DND-41 (cell line): ENCODE measurements at regions not wholly inside any gene's neighbourhood (a gene's known extent, or its start where the extent isn't known, plus 50 kb on each side); places are given as distances from the start of the nearest gene placed in this dataset.

Experiments used
- ATAC-seq: fragments of 200-7000 bp; cut with Tn5 transposase; 3 replicates; pipeline ENCODE4 v1.9.1; 2021; ENCODE audit warnings: low read depth; ENCODE audit not compliant: insufficient read depth
- DNase-seq: peaks from one replicate; pipeline ENCODE4 v3.0.0-alpha.2; 2020
- H2AFZ ChIP-seq: 2 replicates; pipeline ENCODE4 v1.6.0; 2012; ENCODE audit warnings: low read depth, low read length
- H3K27ac ChIP-seq: 2 replicates; pipeline ENCODE4 v1.5.1; 2012; ENCODE audit warnings: low read length, inconsistent platforms
- H3K27me3 ChIP-seq: fragments of 200-600 bp; sonication (generic); 2 replicates; pipeline ENCODE4 v1.6.0; 2012; ENCODE audit warnings: low read length, mild to moderate bottlenecking, inconsistent platforms; ENCODE audit not compliant: insufficient read depth, poor library complexity
- H3K36me3 ChIP-seq: 2 replicates; pipeline ENCODE4 v1.5.1; 2012; ENCODE audit warnings: low read length, inconsistent platforms; ENCODE audit not compliant: insufficient read depth
- H3K4me1 ChIP-seq: 2 replicates; pipeline ENCODE4 v1.5.1; 2012; ENCODE audit warnings: mild to moderate bottlenecking, low read length; ENCODE audit not compliant: insufficient read depth
- H3K4me2 ChIP-seq: 2 replicates; pipeline ENCODE4 v1.6.0; 2012; ENCODE audit warnings: mild to moderate bottlenecking, moderate library complexity, low read length, inconsistent platforms; ENCODE audit not compliant: insufficient read depth
- H3K4me3 ChIP-seq, 2 experiments: fragments of 200-600 bp in 1 of 2; shearing (Covaris generic) in 1 of 2; 2 replicates each; pipeline ENCODE4 v1.5.1; 2012 to 2016; ENCODE audit warnings: inconsistent platforms in 2 of 2, low read length in 2 of 2, mild to moderate bottlenecking in 2 of 2, low read depth in 1 of 2, moderate library complexity in 1 of 2
- H3K79me2 ChIP-seq: 2 replicates; pipeline ENCODE4 v1.6.0; 2012; ENCODE audit warnings: low read length, inconsistent platforms; ENCODE audit not compliant: insufficient read depth
- H3K9ac ChIP-seq: 2 replicates; pipeline ENCODE4 v1.6.0; 2012; ENCODE audit warnings: low read depth, mild to moderate bottlenecking, inconsistent platforms, low read length, moderate library complexity
- H3K9me3 ChIP-seq: 2 replicates; pipeline ENCODE4 v1.5.1; 2012; ENCODE audit warnings: low read length, moderate library complexity, mild to moderate bottlenecking, inconsistent platforms; ENCODE audit not compliant: insufficient read depth, severe bottlenecking
- H4K20me1 ChIP-seq: 2 replicates; pipeline ENCODE4 v1.6.0; 2012; ENCODE audit warnings: low read length; ENCODE audit not compliant: insufficient read depth
- CTCF ChIP-seq: IDR thresholded peaks from 2 replicates; pipeline ENCODE4 v1.5.1; 2012; ENCODE audit warnings: borderline replicate concordance, low read length, moderate library complexity, mild to moderate bottlenecking; ENCODE audit not compliant: poor library complexity, severe bottlenecking; ENCODE audit errors: extremely low read depth
- EZH2 ChIP-seq: IDR thresholded peaks from 3 replicates; pipeline ENCODE4 v1.6.1; 2012; ENCODE audit warnings: borderline replicate concordance, low read depth, mild to moderate bottlenecking, moderate library complexity, low read length, inconsistent platforms; ENCODE audit not compliant: severe bottlenecking

DNA sequence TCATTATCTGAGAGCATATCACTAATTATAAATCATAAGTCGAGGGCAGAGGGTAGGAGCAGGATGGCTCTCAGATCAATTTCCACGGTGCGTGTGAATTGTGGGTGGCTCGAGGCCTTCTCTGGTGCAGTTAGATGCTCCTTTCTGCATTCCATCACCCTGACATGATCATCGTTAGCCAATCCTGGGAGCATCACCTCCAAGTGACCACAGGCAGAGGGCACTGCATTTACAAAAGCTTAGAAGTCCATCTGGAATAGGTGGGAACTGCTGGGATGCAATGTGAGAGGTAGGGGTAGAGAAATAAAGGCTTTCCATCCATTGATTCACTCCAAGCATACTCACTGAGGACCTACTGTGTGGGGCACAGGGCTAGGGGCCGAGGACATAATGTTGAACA is 538.2 kb upstream of the TBX3 start:
- no peak for ATAC-seq
- Histone ChIP-seq H3K4me3 (no peak overlapping the region), H3K4me2 (no peak overlapping the region), H4K20me1 (no peaks in the 10 kb centered on the region), H3K9ac (no peak overlapping the region), H3K9me3 (no peaks in the 10 kb centered on the region), H3K36me3 (no peaks in the 10 kb centered on the region), H3K27me3 (no peaks in the 10 kb centered on the region), H3K79me2 (no peaks in the 10 kb centered on the region), H2AFZ (no peak overlapping the region), H3K4me1 (no peaks in the 10 kb centered on the region), H3K27ac (no peak overlapping the region)
- no peak for DNase-seq
- TF ChIP-seq EZH2 (no peak), CTCF (no peak)

DNA sequence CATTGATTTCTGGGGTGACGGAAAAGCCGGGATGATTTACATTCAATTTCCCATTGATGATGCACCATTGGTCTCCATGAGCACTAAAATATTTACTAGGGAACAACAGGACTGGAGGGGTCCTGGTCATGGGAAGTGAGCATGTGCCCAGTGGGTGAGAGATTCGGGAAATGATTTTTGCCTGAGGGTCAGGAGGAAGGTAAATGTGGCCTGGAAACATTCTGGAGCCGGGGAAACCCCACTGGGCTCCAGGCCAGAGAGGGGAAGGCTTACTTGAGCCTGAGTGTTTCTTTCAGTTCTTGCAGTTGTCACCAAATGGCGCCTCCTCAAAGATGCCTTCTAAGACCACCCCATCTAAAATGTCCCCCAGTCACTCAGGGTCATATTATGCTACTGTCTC is 532.3 kb upstream of the TBX3 start:
- H3K27ac ChIP-seq: no peak overlapping the region
- H3K9ac ChIP-seq: no peak overlapping the region
- H2AFZ ChIP-seq: no peak overlapping the region
- no peaks in the 10 kb centered on the region for H3K9me3 ChIP-seq
- no peak for DNase-seq
- TF ChIP-seq EZH2 (no peak), CTCF (no peak)
- H3K36me3 ChIP-seq: no peaks in the 10 kb centered on the region
- H3K27me3 ChIP-seq: no peaks in the 10 kb centered on the region
- no peaks in the 10 kb centered on the region for H3K79me2 ChIP-seq
- no peaks in the 10 kb centered on the region for H3K4me1 ChIP-seq
- no peak overlapping the region for H3K4me3 ChIP-seq
- ATAC-seq: no peak
- H3K4me2 ChIP-seq: no peak overlapping the region
- H4K20me1 ChIP-seq: no peaks in the 10 kb centered on the region

DNA sequence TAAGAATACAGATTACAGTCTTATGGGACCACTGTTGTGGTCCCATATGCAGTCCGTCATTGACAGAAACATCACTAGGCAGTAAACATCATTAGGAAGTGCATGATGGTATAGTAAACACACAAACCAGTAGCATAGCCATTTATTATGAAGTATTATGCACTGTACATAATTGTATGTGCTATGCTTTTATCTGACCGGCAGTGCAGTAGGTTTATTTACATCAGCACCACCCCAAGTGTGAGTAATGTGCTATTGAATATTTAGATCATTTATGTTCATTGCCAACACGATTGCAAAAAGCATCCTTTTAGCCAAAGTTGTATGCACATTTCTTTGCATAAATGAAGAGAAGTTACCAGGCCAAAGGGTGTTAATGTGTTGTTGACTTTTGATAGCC is 531.6 kb upstream of the TBX3 start:
- Histone ChIP-seq H3K4me1 (no peaks in the 10 kb centered on the region), H3K9me3 (no peaks in the 10 kb centered on the region), H3K27me3 (no peaks in the 10 kb centered on the region), H2AFZ (no peak overlapping the region), H3K9ac (no peak overlapping the region), H3K79me2 (no peaks in the 10 kb centered on the region), H3K36me3 (no peaks in the 10 kb centered on the region), H4K20me1 (no peaks in the 10 kb centered on the region), H3K27ac (no peak overlapping the region), H3K4me2 (no peak overlapping the region), H3K4me3 (no peak overlapping the region)
- no peak for TF ChIP-seq EZH2
- TF ChIP-seq CTCF: no peak
- no peak for DNase-seq
- ATAC-seq: no peak

- no peaks in the 10 kb centered on the region for H4K20me1 ChIP-seq
- H3K9me3 ChIP-seq: no peaks in the 10 kb centered on the region
- no peak overlapping the region for H3K4me3 ChIP-seq
- H3K9ac ChIP-seq: no peak overlapping the region
- no peak overlapping the region for H2AFZ ChIP-seq
- H3K79me2 ChIP-seq: no peaks in the 10 kb centered on the region
- H3K27me3 ChIP-seq: no peaks in the 10 kb centered on the region
- no peaks in the 10 kb centered on the region for H3K4me1 ChIP-seq
- ATAC-seq (no peak), DNase-seq (no peak)
- H3K27ac ChIP-seq: no peak overlapping the region
- no peak for TF ChIP-seq CTCF
- no peak for TF ChIP-seq EZH2
- no peaks in the 10 kb centered on the region for H3K36me3 ChIP-seq
- no peak overlapping the region for H3K4me2 ChIP-seq
Measured at GRCh38 chr12:115213538-115214016, 529.6 kb upstream of the TBX3 start.
